Endothelial cell of hepatic sinusoid (primary cell): ENCODE measurements at regions not wholly inside any gene's neighbourhood (a gene's known extent, or its start where the extent isn't known, plus 50 kb on each side); places are given as distances from the start of the nearest gene placed in this dataset.

Source experiments
- in situ Hi-C: cut with HindIII; loops from 2 replicates; pipeline ENCODE4 v1.10.0; 2017; ENCODE audit warnings: low sequenced_read_pairs

DNA sequence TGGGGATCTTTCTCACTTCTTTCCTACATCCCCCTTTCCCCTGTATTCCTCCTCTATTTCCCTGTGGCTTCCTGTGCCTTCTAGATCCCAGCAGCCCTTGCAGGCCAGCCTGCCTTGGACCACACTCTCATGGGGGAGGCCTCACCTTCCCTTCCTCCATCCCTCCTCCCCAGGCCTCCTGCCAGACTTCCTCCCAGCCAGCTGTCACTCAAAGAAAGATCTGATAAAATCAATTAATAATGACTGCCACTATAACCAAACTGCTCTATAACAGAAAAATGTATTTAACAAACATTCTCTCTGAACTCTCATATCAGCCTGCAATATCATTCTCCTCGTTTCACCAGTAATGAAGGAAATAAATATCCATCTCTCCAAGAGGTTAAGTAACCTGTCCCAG lies 144.9 kb upstream of the SIX2 start:
- in situ Hi-C loops = no loop called here

GRCh38 chr2:45153121-45153520 lies 143.9 kb upstream of the SIX2 start:
- in situ Hi-C loops = no loop called here

GRCh38 chr2:45152691-45153090 lies 143.4 kb upstream of the SIX2 start:
- in situ Hi-C loops = no loop called here

- in situ Hi-C loops = no loop called here
Observed at GRCh38 chr2:45145073-45145899, 136.0 kb upstream of the SIX2 start.

- in situ Hi-C loops = no loop called here
Observed at GRCh38 chr2:45141883-45142866, 132.9 kb upstream of the SIX2 start.

- in situ Hi-C loops = no loop called here
Observed at GRCh38 chr2:45140675-45141074, 131.4 kb upstream of the SIX2 start.

GRCh38 chr2:45138904-45139303 lies 129.7 kb upstream of the SIX2 start:
- in situ Hi-C loops = no loop called here

- in situ Hi-C loops = no loop called here
Observed at GRCh38 chr2:45137966-45138695, 128.9 kb upstream of the SIX2 start.

GRCh38 chr2:45134726-45135125 lies 125.5 kb upstream of the SIX2 start:
- in situ Hi-C loops = no loop called here

DNA sequence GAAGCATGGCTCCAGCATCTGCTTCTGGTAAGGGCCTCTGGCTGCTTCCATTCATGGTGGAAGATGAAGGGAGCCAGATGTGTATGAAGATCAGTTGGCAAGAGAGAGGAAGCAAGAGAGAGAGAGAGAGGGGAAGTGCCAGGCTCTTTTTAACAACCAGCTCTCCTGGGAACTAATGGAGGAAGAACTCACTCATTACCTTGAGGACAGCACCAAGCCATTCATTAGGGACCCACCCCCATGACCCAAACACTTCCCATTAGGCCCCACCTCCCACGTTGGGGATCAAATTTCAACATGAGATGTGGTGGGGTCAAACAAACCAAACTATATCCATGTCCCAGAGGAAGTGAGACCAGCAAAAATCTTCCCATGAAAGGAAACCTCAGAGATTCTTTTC lies 124.8 kb upstream of the SIX2 start:
- in situ Hi-C loops = no loop called here

GRCh38 chr2:45132551-45132950 lies 123.3 kb upstream of the SIX2 start:
- in situ Hi-C loops = no loop called here

GRCh38 chr2:45131587-45131986 lies 122.3 kb upstream of the SIX2 start:
- in situ Hi-C loops = no loop called here

- in situ Hi-C loops = no loop called here
Observed at GRCh38 chr2:45130736-45131135, 121.5 kb upstream of the SIX2 start.

GRCh38 chr2:45128580-45128997 lies 119.3 kb upstream of the SIX2 start:
- in situ Hi-C loops = no loop called here

GRCh38 chr2:45127891-45128290 lies 118.6 kb upstream of the SIX2 start:
- in situ Hi-C loops = no loop called here

DNA sequence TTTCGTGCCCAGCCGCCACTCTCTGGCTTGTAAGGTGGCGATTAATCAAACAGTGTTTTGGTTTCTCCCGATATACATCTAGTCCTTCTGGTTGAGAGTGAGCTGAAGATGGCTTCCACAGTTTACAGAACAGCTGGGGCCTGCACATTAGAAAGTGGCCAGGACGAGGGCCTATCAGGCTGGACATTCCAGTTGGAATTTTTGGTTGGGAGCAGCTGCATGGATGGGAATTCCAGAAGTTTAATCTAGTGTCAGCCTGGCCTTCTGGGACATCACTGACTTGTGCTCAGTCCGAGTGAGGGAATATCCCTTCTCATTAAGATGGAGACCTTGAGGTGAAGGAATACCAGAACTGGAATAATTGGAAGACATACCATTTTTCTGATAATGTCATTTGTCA lies 118.1 kb upstream of the SIX2 start:
- in situ Hi-C loops = no loop called here

GRCh38 chr2:45125232-45125631 lies 116.0 kb upstream of the SIX2 start:
- in situ Hi-C loops = no loop called here

- in situ Hi-C loops = no loop called here
Observed at GRCh38 chr2:45124456-45124855, 115.2 kb upstream of the SIX2 start.

DNA sequence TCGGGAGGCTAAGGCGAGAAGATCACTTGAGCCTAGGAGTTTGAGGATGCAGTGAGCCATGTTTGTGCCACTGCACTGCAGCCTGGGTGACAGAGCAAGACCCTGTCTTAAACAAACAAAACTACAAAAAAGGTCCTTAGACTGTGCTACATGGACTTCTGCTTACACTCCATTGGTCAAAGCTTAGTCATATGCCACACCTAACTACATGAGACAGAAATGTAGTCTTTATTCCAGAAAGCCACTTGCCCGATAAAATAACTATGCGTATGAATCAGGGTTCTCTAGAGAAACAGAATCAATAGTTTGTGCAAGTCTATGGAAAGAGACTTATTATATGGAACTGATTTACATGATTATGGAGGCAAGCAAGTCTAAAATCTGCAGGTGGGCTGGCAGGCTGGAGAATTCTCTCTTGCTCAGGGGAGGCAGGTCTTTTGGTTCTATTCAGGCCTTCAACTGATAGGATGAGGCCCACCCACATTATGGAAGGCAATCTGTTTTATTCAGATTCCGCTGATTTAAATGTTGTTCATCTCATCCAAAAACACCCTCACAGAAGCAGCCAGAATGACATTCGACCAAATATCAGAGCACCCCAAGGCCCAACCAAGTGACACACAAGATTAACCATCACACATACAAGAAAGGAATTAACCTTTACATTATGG lies 114.4 kb upstream of the SIX2 start:
- in situ Hi-C loops = no loop called here

DNA sequence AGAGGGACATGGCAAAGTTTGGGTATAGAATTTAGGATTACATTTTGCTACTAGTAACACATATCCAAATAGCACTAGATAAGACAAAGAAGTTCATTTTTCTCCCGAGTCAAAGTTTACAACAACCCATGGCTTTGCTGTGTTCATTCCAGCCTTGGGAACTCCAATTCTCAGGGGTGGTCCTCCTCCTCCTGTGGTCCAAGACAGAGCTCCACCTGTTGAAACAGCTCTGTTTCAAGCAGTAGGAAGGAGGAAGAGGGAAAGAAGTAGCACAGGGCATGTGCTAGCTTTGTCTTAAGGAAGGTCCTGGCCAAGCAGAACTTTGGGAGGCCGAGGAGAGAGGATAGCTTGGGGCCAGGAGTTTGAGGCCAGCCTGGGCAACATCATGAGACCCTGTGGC lies 113.8 kb upstream of the SIX2 start:
- in situ Hi-C loops = no loop called here
